CD4-positive, CD25-positive, alpha-beta regulatory T cell (primary cell): ENCODE measurements at regions not wholly inside any gene's neighbourhood (a gene's known extent, or its start where the extent isn't known, plus 50 kb on each side); places are given as distances from the start of the nearest gene placed in this dataset.

Source experiments
- ATAC-seq, 2 donors: fragments of 150-1000 bp; cut with Tn5 transposase; one replicate each; pipeline ENCODE4 v1.10.0; 2021; ENCODE audit warnings: low read depth in 2 of 2, moderate number of reproducible peaks in 2 of 2, moderate library complexity in 1 of 2
- DNase-seq, 3 donors: peaks; one replicate each; pipeline versions ENCODE4 v3.0.0 to v3.0.0-alpha.2; 2012 to 2022; ENCODE audit warnings: mixed read lengths in 1 of 3
- H3K27ac ChIP-seq: one replicate; pipeline ENCODE4 v1.7.0; 2013; ENCODE audit warnings: mild to moderate bottlenecking, low read length; ENCODE audit not compliant: insufficient read depth, poor library complexity, severe bottlenecking
- H3K27me3 ChIP-seq: one replicate; pipeline ENCODE4 v1.7.0; 2013; ENCODE audit warnings: low read length; ENCODE audit not compliant: control insufficient read depth, insufficient read depth
- H3K36me3 ChIP-seq: one replicate; pipeline ENCODE4 v1.7.0; 2013; ENCODE audit warnings: mild to moderate bottlenecking, low read length, moderate library complexity; ENCODE audit not compliant: control insufficient read depth, insufficient read depth
- H3K4me1 ChIP-seq: 2 replicates; pipeline ENCODE4 v1.7.0; 2013; ENCODE audit warnings: mild to moderate bottlenecking, low read length; ENCODE audit not compliant: insufficient read depth, control insufficient read depth, poor library complexity, severe bottlenecking
- H3K4me3 ChIP-seq: one replicate; pipeline ENCODE4 v1.7.0; 2013; ENCODE audit warnings: low read depth, mild to moderate bottlenecking, low read length, moderate library complexity
- H3K9me3 ChIP-seq, 2 experiments: 1 replicate in 1 of 2; 2 replicates in 1 of 2; pipeline ENCODE4 v1.7.0; 2013; ENCODE audit warnings: low read length in 2 of 2, mild to moderate bottlenecking in 1 of 2, moderate library complexity in 1 of 2; ENCODE audit not compliant: control insufficient read depth in 2 of 2
- H3K27ac Mint-ChIP-seq, 3 donors: one replicate each; pipeline ENCODE4 v1.8.0; 2020 to 2022; ENCODE audit warnings: mild to moderate bottlenecking in 3 of 3, mixed read lengths in 3 of 3, moderate library complexity in 2 of 3
- H3K27me3 Mint-ChIP-seq: one replicate; pipeline ENCODE4 v1.8.0; 2022; ENCODE audit warnings: mild to moderate bottlenecking, mixed read lengths
- H3K36me3 Mint-ChIP-seq: one replicate; pipeline ENCODE4 v1.8.0; 2020; ENCODE audit warnings: mixed read lengths
- H3K4me1 Mint-ChIP-seq, 4 donors: one replicate each; pipeline ENCODE4 v1.8.0; 2020 to 2022; ENCODE audit warnings: mixed read lengths in 4 of 4, mild to moderate bottlenecking in 1 of 4
- H3K4me3 Mint-ChIP-seq, 4 donors: one replicate each; pipeline ENCODE4 v1.8.0; 2020 to 2022; ENCODE audit warnings: mild to moderate bottlenecking in 4 of 4, mixed read lengths in 4 of 4, moderate library complexity in 3 of 4
- H3K9me3 Mint-ChIP-seq, 7 donors: one replicate each; pipeline ENCODE4 v1.8.0; 2020 to 2022; ENCODE audit warnings: mixed read lengths in 7 of 7, mild to moderate bottlenecking in 3 of 7, moderate library complexity in 2 of 7

DNA sequence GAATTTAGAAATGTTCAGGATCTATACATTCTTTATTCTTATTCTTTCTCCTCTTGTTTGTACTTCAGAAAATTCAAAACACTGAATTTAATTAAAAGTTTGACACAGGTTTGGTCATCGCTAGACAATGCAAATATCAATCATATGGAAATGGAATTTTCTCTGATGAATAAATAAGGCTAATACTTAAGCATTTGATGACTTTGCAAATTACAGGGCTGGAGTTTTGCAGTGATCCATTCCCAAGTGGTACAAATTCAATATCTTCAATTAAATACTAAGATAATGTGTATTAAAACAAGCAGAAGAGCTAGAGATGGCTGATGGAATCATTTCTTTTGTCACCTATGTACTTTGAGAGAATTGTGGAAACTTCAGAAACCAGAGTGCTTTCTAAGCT is 439.6 kb downstream of the DYNC2H1 start:
- Mint-ChIP-seq H3K36me3 (no peaks in the 10 kb centered on the region), H3K27ac (no peak overlapping the region), H3K9me3 (peaks cover 0 to 2% (median under 1%) of the 10 kb centered on the region in 7 donors), H3K4me1 (no peaks in the 10 kb centered on the region), H3K4me3 (no peak overlapping the region), H3K27me3 (peaks cover 4% of the 10 kb centered on the region)
- no peak overlapping the region for H3K27ac ChIP-seq
- H3K4me1 ChIP-seq: no peaks in the 10 kb centered on the region
- DNase-seq: no peak
- H3K4me3 ChIP-seq: no peak overlapping the region
- no peaks in the 10 kb centered on the region for H3K9me3 ChIP-seq
- H3K27me3 ChIP-seq: no peaks in the 10 kb centered on the region
- H3K36me3 ChIP-seq: no peaks in the 10 kb centered on the region
- no peak for ATAC-seq

- H3K4me3 Mint-ChIP-seq: no peak overlapping the region
- H3K27ac ChIP-seq: no peak overlapping the region
- no peaks in the 10 kb centered on the region for H3K36me3 ChIP-seq
- no peaks in the 10 kb centered on the region for H3K27me3 Mint-ChIP-seq
- H3K4me1 Mint-ChIP-seq: no peaks in the 10 kb centered on the region
- H3K27me3 ChIP-seq: no peaks in the 10 kb centered on the region
- H3K9me3 ChIP-seq: no peaks in the 10 kb centered on the region
- no peak for DNase-seq
- no peaks in the 10 kb centered on the region for H3K4me1 ChIP-seq
- H3K36me3 Mint-ChIP-seq: no peaks in the 10 kb centered on the region
- ATAC-seq: no peak
- H3K4me3 ChIP-seq: no peak overlapping the region
- peaks cover 0 to 2% (median 0%) of the 10 kb centered on the region in 7 donors for H3K9me3 Mint-ChIP-seq
- no peak overlapping the region for H3K27ac Mint-ChIP-seq
Measured at GRCh38 chr11:103550811-103551210, 441.6 kb downstream of the DYNC2H1 start.

GRCh38 chr11:103552086-103552485 is 442.9 kb downstream of the DYNC2H1 start:
- H3K27ac ChIP-seq: no peak overlapping the region
- H3K9me3 Mint-ChIP-seq: peaks cover 0 to 4% (median 0%) of the 10 kb centered on the region in 7 donors
- no peaks in the 10 kb centered on the region for H3K4me1 Mint-ChIP-seq
- H3K36me3 ChIP-seq: no peaks in the 10 kb centered on the region
- no peak overlapping the region for H3K27ac Mint-ChIP-seq
- DNase-seq: no peak
- H3K27me3 ChIP-seq: no peaks in the 10 kb centered on the region
- no peak overlapping the region for H3K4me3 Mint-ChIP-seq
- no peaks in the 10 kb centered on the region for H3K36me3 Mint-ChIP-seq
- ATAC-seq: no peak
- no peak overlapping the region for H3K4me3 ChIP-seq
- H3K4me1 ChIP-seq: no peaks in the 10 kb centered on the region
- no peaks in the 10 kb centered on the region for H3K9me3 ChIP-seq
- no peaks in the 10 kb centered on the region for H3K27me3 Mint-ChIP-seq

- no peaks in the 10 kb centered on the region for H3K36me3 ChIP-seq
- H3K9me3 ChIP-seq: no peaks in the 10 kb centered on the region
- Mint-ChIP-seq H3K27ac (no peak overlapping the region), H3K9me3 (peaks cover 0 to 4% (median 1%) of the 10 kb centered on the region in 7 donors), H3K36me3 (no peaks in the 10 kb centered on the region), H3K27me3 (no peaks in the 10 kb centered on the region), H3K4me3 (no peak overlapping the region), H3K4me1 (no peaks in the 10 kb centered on the region)
- ATAC-seq: no peak
- no peaks in the 10 kb centered on the region for H3K4me1 ChIP-seq
- H3K27ac ChIP-seq: no peak overlapping the region
- H3K4me3 ChIP-seq: no peak overlapping the region
- DNase-seq: no peak
- no peaks in the 10 kb centered on the region for H3K27me3 ChIP-seq
Measured at GRCh38 chr11:103556171-103556570, 446.9 kb downstream of the DYNC2H1 start.

- no peak overlapping the region for H3K4me3 Mint-ChIP-seq
- DNase-seq (no peak), ATAC-seq (no peak)
- H3K4me1 ChIP-seq: no peaks in the 10 kb centered on the region
- peaks cover 0 to 6% (median 1%) of the 10 kb centered on the region in 7 donors for H3K9me3 Mint-ChIP-seq
- H3K4me3 ChIP-seq: no peak overlapping the region
- no peaks in the 10 kb centered on the region for H3K36me3 ChIP-seq
- H3K27me3 Mint-ChIP-seq: no peaks in the 10 kb centered on the region
- H3K4me1 Mint-ChIP-seq: no peaks in the 10 kb centered on the region
- no peaks in the 10 kb centered on the region for H3K9me3 ChIP-seq
- no peak overlapping the region for H3K27ac Mint-ChIP-seq
- no peak overlapping the region for H3K27ac ChIP-seq
- H3K36me3 Mint-ChIP-seq: no peaks in the 10 kb centered on the region
- H3K27me3 ChIP-seq: no peaks in the 10 kb centered on the region
Measured at GRCh38 chr11:103566116-103566515, 456.9 kb downstream of the DYNC2H1 start.

DNA sequence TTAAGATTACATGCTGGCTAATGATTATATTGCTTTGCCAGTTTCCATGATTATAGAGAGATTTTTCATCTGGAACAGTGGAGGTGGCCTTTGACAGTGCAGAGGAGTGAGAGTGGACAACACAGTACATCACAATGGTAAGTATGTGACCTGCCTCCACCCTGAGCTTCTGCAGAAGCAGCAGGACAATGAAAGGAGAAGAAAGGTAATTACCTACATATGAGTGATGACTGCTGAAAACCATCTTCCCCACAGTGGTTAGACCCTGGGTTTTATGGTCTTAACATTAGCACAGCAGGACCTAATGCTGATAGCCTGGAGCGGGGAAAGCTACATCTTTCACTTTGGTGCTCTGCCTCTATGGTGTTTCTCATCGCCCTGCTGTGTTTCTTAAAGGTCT is 454.7 kb upstream of the DDI1 start:
- no peaks in the 10 kb centered on the region for H3K4me1 ChIP-seq
- no peaks in the 10 kb centered on the region for H3K36me3 ChIP-seq
- H3K4me1 Mint-ChIP-seq: no peaks in the 10 kb centered on the region
- no peaks in the 10 kb centered on the region for H3K9me3 ChIP-seq
- H3K36me3 Mint-ChIP-seq: no peaks in the 10 kb centered on the region
- H3K27me3 ChIP-seq: no peaks in the 10 kb centered on the region
- H3K9me3 Mint-ChIP-seq: peaks cover 0 to 2% (median 0%) of the 10 kb centered on the region in 7 donors
- no peak overlapping the region for H3K4me3 ChIP-seq
- no peak for DNase-seq
- no peaks in the 10 kb centered on the region for H3K27me3 Mint-ChIP-seq
- no peak for ATAC-seq
- no peak overlapping the region for H3K27ac Mint-ChIP-seq
- no peak overlapping the region for H3K4me3 Mint-ChIP-seq
- no peak overlapping the region for H3K27ac ChIP-seq

- ATAC-seq (no peak), DNase-seq (no peak)
- peaks cover 0 to 2% (median 0%) of the 10 kb centered on the region in 7 donors for H3K9me3 Mint-ChIP-seq
- H3K27ac ChIP-seq: no peak overlapping the region
- no peaks in the 10 kb centered on the region for H3K27me3 ChIP-seq
- H3K4me3 ChIP-seq: no peak overlapping the region
- H3K4me1 ChIP-seq: no peaks in the 10 kb centered on the region
- no peak overlapping the region for H3K27ac Mint-ChIP-seq
- H3K9me3 ChIP-seq: no peaks in the 10 kb centered on the region
- H3K36me3 ChIP-seq: no peaks in the 10 kb centered on the region
- H3K4me1 Mint-ChIP-seq: no peaks in the 10 kb centered on the region
- H3K36me3 Mint-ChIP-seq: no peaks in the 10 kb centered on the region
- no peak overlapping the region for H3K4me3 Mint-ChIP-seq
- H3K27me3 Mint-ChIP-seq: no peaks in the 10 kb centered on the region
Measured at GRCh38 chr11:103582351-103582909, 454.0 kb upstream of the DDI1 start.

DNA sequence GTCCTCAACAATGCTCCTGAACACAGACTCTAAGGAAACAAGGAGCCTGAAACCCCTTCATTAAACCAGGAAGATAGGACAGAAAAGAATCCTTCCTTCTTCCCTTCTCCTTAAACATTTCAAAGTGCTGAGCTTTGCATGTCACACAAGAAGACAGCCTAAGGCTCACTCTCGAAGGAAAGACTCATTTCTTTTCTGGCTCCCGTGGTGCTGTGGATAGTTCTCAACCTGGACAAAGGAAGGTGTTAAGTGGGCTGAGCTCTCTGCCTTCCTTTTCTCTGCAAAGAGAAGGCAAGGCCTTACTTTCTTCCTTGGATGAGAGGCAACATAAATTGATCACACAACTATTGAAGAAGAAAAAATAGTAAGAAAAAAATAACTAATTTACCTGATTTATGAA is 452.4 kb upstream of the DDI1 start:
- H3K4me1 Mint-ChIP-seq: no peaks in the 10 kb centered on the region
- Histone ChIP-seq H3K4me3 (no peak overlapping the region), H3K9me3 (no peaks in the 10 kb centered on the region), H3K27ac (no peak overlapping the region), H3K36me3 (no peaks in the 10 kb centered on the region), H3K4me1 (no peaks in the 10 kb centered on the region), H3K27me3 (no peaks in the 10 kb centered on the region)
- peaks cover 0 to 2% (median 0%) of the 10 kb centered on the region in 7 donors for H3K9me3 Mint-ChIP-seq
- H3K27ac Mint-ChIP-seq: no peak overlapping the region
- no peaks in the 10 kb centered on the region for H3K36me3 Mint-ChIP-seq
- ATAC-seq (no peak), DNase-seq (no peak)
- H3K4me3 Mint-ChIP-seq: no peak overlapping the region
- H3K27me3 Mint-ChIP-seq: no peaks in the 10 kb centered on the region
